Activated CD4-positive, alpha-beta T cell treated with anti-CD3 and anti-CD28 coated beads, Interleukin-2, amount 50 U/mL, for 48 hours (primary cell): ENCODE measurements at regions not wholly inside any gene's neighbourhood (a gene's known extent, or its start where the extent isn't known, plus 50 kb on each side); places are given as distances from the start of the nearest gene placed in this dataset.
"Not testable (repeated sequence)": the region's sequence is repeated elsewhere in the genome, so short reads cannot be mapped to it uniquely, and the experiment has no call there.

Experiments
- DNase-seq, 2 experiments: peaks; one replicate each; pipeline ENCODE4 v3.0.0-alpha.2; 2020

DNA sequence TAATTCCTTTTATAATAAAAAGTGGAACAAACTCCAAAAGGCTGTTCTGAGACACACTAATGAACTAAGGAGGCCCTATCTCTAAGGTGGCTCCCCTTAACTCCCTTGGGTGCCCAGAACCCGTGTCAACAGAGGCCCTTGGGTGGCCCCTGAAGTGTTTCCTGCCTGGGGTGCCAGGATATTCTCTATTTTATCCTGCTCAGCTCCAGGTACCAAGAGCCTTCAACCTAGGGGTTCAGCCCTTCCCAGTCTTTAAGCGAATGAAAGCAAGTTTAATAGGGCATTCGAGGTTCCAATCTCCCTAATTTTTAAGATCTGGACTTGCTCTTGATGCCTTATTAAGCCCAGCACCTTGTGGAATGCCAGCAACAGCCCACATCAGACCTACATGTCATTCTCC, 64.4 kb upstream of the MYO3A start:
- DNase-seq: no peak

DNA sequence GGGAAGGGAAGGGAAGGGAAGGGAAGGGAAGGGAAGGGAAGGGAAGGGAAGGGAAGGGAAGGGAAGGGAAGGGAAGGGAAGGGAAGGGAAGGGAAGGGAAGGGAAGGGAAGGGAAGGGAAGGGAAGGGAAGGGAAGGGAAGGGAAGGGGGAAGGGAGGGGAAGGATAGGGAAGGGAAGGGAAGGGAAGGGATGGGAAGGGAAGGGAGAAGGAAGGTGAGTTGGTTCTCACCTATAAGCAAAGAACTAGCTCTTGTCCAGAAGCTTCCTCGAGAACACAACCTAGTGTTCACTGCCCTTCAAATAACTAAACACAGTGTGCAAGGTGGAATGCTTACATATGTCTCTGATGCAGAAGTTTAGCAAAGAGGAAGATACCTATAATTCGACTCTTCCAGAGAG, 59.6 kb upstream of the MYO3A start:
- not testable (repeated sequence) for DNase-seq

DNA sequence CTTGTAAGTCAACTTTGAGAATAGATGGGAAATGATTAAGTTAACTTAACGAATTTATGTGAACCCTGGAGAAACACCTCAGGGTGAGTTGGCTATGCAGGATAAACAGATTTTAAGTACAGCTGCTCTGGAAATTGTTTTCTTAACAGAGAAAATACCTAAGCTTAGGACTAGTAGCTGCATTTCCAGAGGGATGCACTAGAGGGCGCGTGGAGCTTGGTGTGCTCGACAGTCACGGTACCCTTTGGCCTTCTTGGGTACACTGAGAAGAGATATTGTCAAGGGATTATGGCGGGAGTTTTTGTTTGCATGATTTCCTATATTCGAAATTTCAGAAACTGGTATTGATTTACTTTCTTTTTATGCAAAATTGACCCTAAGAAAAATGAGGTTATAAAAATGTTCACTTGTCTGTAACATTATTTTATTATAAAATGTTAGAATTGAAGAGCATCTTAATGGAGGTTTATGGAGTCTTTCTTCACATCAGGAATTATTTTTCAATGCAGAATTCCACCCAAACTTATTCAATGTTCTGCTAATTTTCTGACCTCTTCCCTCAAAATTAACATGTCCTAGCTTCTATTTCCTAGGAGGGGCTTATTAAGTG, 58.4 kb upstream of the MYO3A start:
- peak; percentile 77 to 78 for DNase-seq

DNA sequence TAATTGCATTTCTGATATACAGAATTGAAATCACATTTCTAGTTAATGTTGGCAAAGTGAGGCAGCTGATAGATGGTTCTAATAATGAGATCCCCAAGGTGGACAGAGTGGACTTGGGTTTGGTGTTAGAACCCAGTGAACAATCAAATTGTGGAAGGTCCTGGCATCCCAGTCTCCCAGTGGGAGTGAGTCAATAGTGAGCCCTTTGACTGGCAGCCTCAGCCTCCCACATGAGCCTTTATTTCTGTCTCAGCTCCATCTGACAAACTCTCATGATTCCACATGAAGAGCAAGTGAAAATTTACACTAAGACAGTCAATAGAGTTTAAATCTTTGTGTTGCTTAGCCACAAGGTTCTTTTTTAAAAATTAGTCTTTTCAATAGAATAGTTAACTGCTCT, 56.7 kb upstream of the MYO3A start:
- DNase-seq: no peak
